ENCODE measurements at regions not wholly inside any gene's neighbourhood (a gene's known extent, or its start where the extent isn't known, plus 50 kb on each side); places are given as distances from the start of the nearest gene placed in this dataset.

DNA sequence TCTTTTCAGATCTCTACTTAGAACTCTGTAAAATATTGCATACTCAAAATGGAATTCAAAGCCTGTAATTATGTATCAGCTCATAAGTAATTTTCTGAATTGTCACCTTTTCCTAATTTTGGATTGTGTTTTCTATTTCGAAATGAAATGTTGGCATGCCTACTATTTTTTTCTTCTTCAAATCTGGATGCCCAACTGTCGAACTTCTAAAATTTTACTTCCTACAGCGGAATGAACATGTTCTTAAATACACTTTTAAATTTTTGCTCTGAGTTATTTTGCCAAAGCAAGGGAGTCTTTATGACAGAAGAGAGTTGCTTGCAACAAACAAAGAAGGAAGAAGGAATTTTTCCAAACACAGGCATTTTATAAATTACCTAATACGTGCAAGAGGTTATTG is 336.0 kb downstream of the ADCYAP1 start:
- TF ChIP-seq POLR2A (IDR thresholded peaks at IDR 0.05) (no peak), POLR2AphosphoS5 (IDR thresholded peaks at IDR 0.05) (no peak)

Data from sigmoid colon (tissue), 4 donors.